HG03469 (cell line): ENCODE measurements at regions not wholly inside any gene's neighbourhood (a gene's known extent, or its start where the extent isn't known, plus 50 kb on each side); places are given as distances from the start of the nearest gene placed in this dataset.
"Not testable (repeated sequence)": the region's sequence is repeated elsewhere in the genome, so short reads cannot be mapped to it uniquely, and the experiment has no call there.

ENCODE experiments used
- ATAC-seq: cut with Tn5 transposase; IDR thresholded peaks from one replicate; pipeline ENCODE4 v1.9.1; 2021; ENCODE audit warnings: mild to moderate bottlenecking, moderate library complexity, moderate number of reproducible peaks; ENCODE audit not compliant: unreplicated experiment

GRCh38 chr12:84089356-84089755 lies 823.2 kb downstream of the SLC6A15 start:
- ATAC-seq: no peak

GRCh38 chr12:84085046-84085445 lies 827.6 kb downstream of the SLC6A15 start:
- ATAC-seq: no peak

GRCh38 chr12:84079626-84080025 lies 833.0 kb downstream of the SLC6A15 start:
- ATAC-seq: no peak

GRCh38 chr12:84077679-84078078 lies 834.9 kb downstream of the SLC6A15 start:
- no peak for ATAC-seq

GRCh38 chr12:84075991-84076390 lies 836.6 kb downstream of the SLC6A15 start:
- ATAC-seq: no peak

- ATAC-seq: no peak
These were observed 839.2 kb downstream of the SLC6A15 start for GRCh38 chr12:84073401-84073800.

- no peak for ATAC-seq
These were observed 839.6 kb downstream of the SLC6A15 start for GRCh38 chr12:84072961-84073360.

GRCh38 chr12:84070292-84070691 lies 842.3 kb downstream of the SLC6A15 start:
- no peak for ATAC-seq

- ATAC-seq: no peak
These were observed 842.9 kb downstream of the SLC6A15 start for GRCh38 chr12:84069699-84070098.

GRCh38 chr12:84069198-84069597 lies 843.4 kb downstream of the SLC6A15 start:
- no peak for ATAC-seq

- no peak for ATAC-seq
These were observed 854.5 kb downstream of the SLC6A15 start for GRCh38 chr12:84058136-84058535.

- no peak for ATAC-seq
These were observed 857.8 kb downstream of the SLC6A15 start for GRCh38 chr12:84054811-84055210.

GRCh38 chr12:84047881-84048280 lies 864.7 kb downstream of the SLC6A15 start:
- ATAC-seq: no peak

GRCh38 chr12:84046859-84047258 lies 865.7 kb downstream of the SLC6A15 start:
- no peak for ATAC-seq

GRCh38 chr12:84043355-84043754 lies 869.2 kb downstream of the SLC6A15 start:
- no peak for ATAC-seq

GRCh38 chr12:84038242-84038641 lies 874.4 kb downstream of the SLC6A15 start:
- no peak for ATAC-seq

GRCh38 chr12:84036912-84037311 lies 875.7 kb downstream of the SLC6A15 start:
- no peak for ATAC-seq

GRCh38 chr12:84035766-84036165 lies 876.8 kb downstream of the SLC6A15 start:
- no peak for ATAC-seq

- no peak for ATAC-seq
These were observed 877.7 kb downstream of the SLC6A15 start for GRCh38 chr12:84034871-84035270.

- no peak for ATAC-seq
These were observed 879.4 kb downstream of the SLC6A15 start for GRCh38 chr12:84033162-84033561.

- not testable (repeated sequence) for ATAC-seq
These were observed 893.9 kb downstream of the SLC6A15 start for GRCh38 chr12:84018556-84019179.

- ATAC-seq: no peak
These were observed 895.6 kb downstream of the SLC6A15 start for GRCh38 chr12:84016956-84017355.

GRCh38 chr12:83997423-83997822 lies 915.2 kb downstream of the SLC6A15 start:
- no peak for ATAC-seq
